T-cell (primary cell): ENCODE measurements at regions not wholly inside any gene's neighbourhood (a gene's known extent, or its start where the extent isn't known, plus 50 kb on each side); places are given as distances from the start of the nearest gene placed in this dataset.

ENCODE experiments used
- ATAC-seq, 4 experiments: fragments of 200-7000 bp in 3 of 4; fragments of 150-1000 bp in 1 of 4; cut with Tn5 transposase; replicated peaks in 1 of 4; 1 replicate in 3 of 4; 2 replicates in 1 of 4; pipeline ENCODE4 v1.10.0; 2021; ENCODE audit warnings: moderate library complexity in 3 of 4, mild to moderate bottlenecking in 2 of 4, moderate number of reproducible peaks in 1 of 4
- CTCF ChIA-PET, 2 donors: fragments of 300-600 bp; sonication (Branson Sonifier 250); formaldehyde crosslinking; loops; one replicate each; lab custom pipeline; 2022; ENCODE audit warnings: antibody characterized with exemption in 2 of 2; lab: Charles Lee
- POLR2A ChIA-PET, 2 donors: fragments of 300-600 bp; sonication (Branson Sonifier 250); formaldehyde crosslinking; loops; one replicate each; lab custom pipeline; 2022; ENCODE audit warnings: antibody characterized with exemption in 2 of 2; lab: Charles Lee
- DNase-seq, 35 experiments: peaks; one replicate each; pipeline versions ENCODE4 v3.0.0 to v3.0.0-alpha.2; 2013 to 2023
- H3K27ac ChIP-seq: one replicate; pipeline ENCODE4 v1.5.1; 2013; ENCODE audit warnings: low read length
- H3K27me3 ChIP-seq, 2 experiments: replicated peaks in 1 of 2; 1 replicate in 1 of 2; 2 replicates in 1 of 2; pipeline versions ENCODE4 v1.6.1 to v1.7.0; 2013; ENCODE audit warnings: low read length in 1 of 2, mixed read lengths in 1 of 2; ENCODE audit not compliant: control insufficient read depth in 2 of 2, insufficient read depth in 2 of 2; ENCODE audit errors: extremely low read depth in 1 of 2
- H3K36me3 ChIP-seq, 2 donors: 1 replicate in 1 of 2; 2 replicates in 1 of 2; pipeline versions ENCODE4 v1.6.1 to v1.7.0; 2013; ENCODE audit warnings: low read length in 1 of 2; ENCODE audit not compliant: control insufficient read depth in 2 of 2, insufficient read depth in 1 of 2; ENCODE audit errors: extremely low read depth in 1 of 2
- H3K4me1 ChIP-seq, 2 experiments: 1 replicate in 1 of 2; 2 replicates in 1 of 2; pipeline versions ENCODE4 v1.6.1 to v1.7.0; 2013; ENCODE audit warnings: low read length in 2 of 2, mixed read lengths in 1 of 2; ENCODE audit not compliant: insufficient read depth in 2 of 2, control insufficient read depth in 1 of 2; ENCODE audit errors: extremely low read depth in 1 of 2
- H3K4me3 ChIP-seq, 2 donors: 1 replicate in 1 of 2; 2 replicates in 1 of 2; pipeline versions ENCODE4 v1.5.1 to v1.7.0; 2013; ENCODE audit warnings: mild to moderate bottlenecking in 2 of 2, low read length in 1 of 2, moderate library complexity in 1 of 2; ENCODE audit not compliant: control insufficient read depth in 1 of 2; ENCODE audit errors: extremely low read depth in 1 of 2
- H3K9me3 ChIP-seq: 2 replicates; pipeline ENCODE4 v1.7.0; 2013
- H3K27ac Mint-ChIP-seq, 2 donors: one replicate each; pipeline ENCODE4 v1.8.0; 2020 to 2021; ENCODE audit warnings: mild to moderate bottlenecking in 2 of 2, mixed read lengths in 2 of 2
- H3K27me3 Mint-ChIP-seq, 2 donors: one replicate each; pipeline ENCODE4 v1.8.0; 2021 to 2022; ENCODE audit warnings: mixed read lengths in 2 of 2
- H3K36me3 Mint-ChIP-seq: one replicate; pipeline ENCODE4 v1.8.0; 2021; ENCODE audit warnings: mixed read lengths
- H3K4me1 Mint-ChIP-seq, 3 donors: one replicate each; pipeline ENCODE4 v1.8.0; 2020 to 2022; ENCODE audit warnings: mixed read lengths in 3 of 3, mild to moderate bottlenecking in 1 of 3
- H3K4me3 Mint-ChIP-seq, 3 donors: one replicate each; pipeline ENCODE4 v1.8.0; 2020 to 2022; ENCODE audit warnings: mild to moderate bottlenecking in 3 of 3, mixed read lengths in 3 of 3, moderate library complexity in 3 of 3
- H3K9me3 Mint-ChIP-seq, 3 donors: one replicate each; pipeline ENCODE4 v1.8.0; 2020 to 2022; ENCODE audit warnings: mixed read lengths in 3 of 3
- WGBS: methylation state at CpG from one replicate; pipeline ENCODE4 v1.1.5; 2013; ENCODE audit warnings: missing lambda C conversion rate; ENCODE audit not compliant: insufficient coverage; 5-methylcytosine and 5-hydroxymethylcytosine counted together

GRCh38 chr17:13197586-13197985 is 179.8 kb upstream of the ELAC2 start:
- Histone ChIP-seq H3K4me3 (no peak overlapping the region), H3K27ac (no peak overlapping the region), H3K27me3 (no peaks in the 10 kb centered on the region), H3K36me3 (no peaks in the 10 kb centered on the region), H3K9me3 (no peaks in the 10 kb centered on the region), H3K4me1 (no peaks in the 10 kb centered on the region)
- Mint-ChIP-seq H3K27ac (no peak overlapping the region), H3K27me3 (peaks cover 2 to 3% of the 10 kb centered on the region in 2 donors), H3K4me3 (no peak overlapping the region), H3K9me3 (peaks cover 0 to 4% (median 3%) of the 10 kb centered on the region in 3 donors), H3K4me1 (no peaks in the 10 kb centered on the region), H3K36me3 (no peaks in the 10 kb centered on the region)
- no CpG with 5 or more reads among the region's 4 CpGs for WGBS
- no peak for DNase-seq
- ChIA-PET CTCF (no interaction called here), POLR2A (no interaction called here)
- ATAC-seq: no peak

- ChIA-PET CTCF (no interaction called here), POLR2A (no interaction called here)
- Mint-ChIP-seq H3K36me3 (no peaks in the 10 kb centered on the region), H3K9me3 (peaks cover 3 to 10% (median 9%) of the 10 kb centered on the region in 3 donors), H3K4me1 (no peaks in the 10 kb centered on the region), H3K4me3 (no peak overlapping the region), H3K27ac (no peak overlapping the region), H3K27me3 (peaks cover 0 to 3% of the 10 kb centered on the region in 2 donors)
- Histone ChIP-seq H3K27ac (no peak overlapping the region), H3K27me3 (no peaks in the 10 kb centered on the region), H3K4me3 (no peak overlapping the region), H3K36me3 (no peaks in the 10 kb centered on the region), H3K9me3 (no peaks in the 10 kb centered on the region), H3K4me1 (no peaks in the 10 kb centered on the region)
- WGBS: 40% methylated on average over 1 of the region's 2 CpGs
- ATAC-seq (no peak), DNase-seq (no peak)
Measured at GRCh38 chr17:13194887-13195286, 177.1 kb upstream of the ELAC2 start.

GRCh38 chr17:13182854-13183253 is 165.0 kb upstream of the ELAC2 start:
- no peak overlapping the region for H3K4me3 Mint-ChIP-seq
- POLR2A ChIA-PET: no interaction called here
- whole genome bisulfite sequencing: 11% methylated on average over 1 of the region's 4 CpGs
- no peaks in the 10 kb centered on the region for H3K4me1 ChIP-seq
- no peak overlapping the region for H3K27ac Mint-ChIP-seq
- ATAC-seq: no peak
- H3K4me3 ChIP-seq: no peak overlapping the region
- peaks cover 4 to 8% (median 4%) of the 10 kb centered on the region in 3 donors for H3K9me3 Mint-ChIP-seq
- no peak overlapping the region for H3K27ac ChIP-seq
- no peak for DNase-seq
- H3K27me3 ChIP-seq: no peaks in the 10 kb centered on the region
- no peaks in the 10 kb centered on the region for H3K36me3 Mint-ChIP-seq
- H3K36me3 ChIP-seq: no peaks in the 10 kb centered on the region
- no peaks in the 10 kb centered on the region for H3K4me1 Mint-ChIP-seq
- H3K27me3 Mint-ChIP-seq: peaks cover 0 to 9% of the 10 kb centered on the region in 2 donors
- CTCF ChIA-PET: no interaction called here
- no peaks in the 10 kb centered on the region for H3K9me3 ChIP-seq

- ChIA-PET POLR2A (no interaction called here), CTCF (no interaction called here)
- H3K4me1 Mint-ChIP-seq: no peaks in the 10 kb centered on the region
- H3K27me3 Mint-ChIP-seq: peaks cover 0 to 9% of the 10 kb centered on the region in 2 donors
- no peaks in the 10 kb centered on the region for H3K9me3 ChIP-seq
- peaks cover 4 to 8% (median 4%) of the 10 kb centered on the region in 3 donors for H3K9me3 Mint-ChIP-seq
- H3K4me1 ChIP-seq: no peaks in the 10 kb centered on the region
- no peak overlapping the region for H3K4me3 ChIP-seq
- DNase-seq: no peak
- H3K27ac ChIP-seq: no peak overlapping the region
- no peaks in the 10 kb centered on the region for H3K36me3 Mint-ChIP-seq
- H3K27ac Mint-ChIP-seq: no peak overlapping the region
- H3K27me3 ChIP-seq: no peaks in the 10 kb centered on the region
- ATAC-seq: no peak
- H3K36me3 ChIP-seq: no peaks in the 10 kb centered on the region
- no peak overlapping the region for H3K4me3 Mint-ChIP-seq
Measured at GRCh38 chr17:13182450-13182849, 164.6 kb upstream of the ELAC2 start.

GRCh38 chr17:13181683-13182082 is 163.9 kb upstream of the ELAC2 start:
- no peak overlapping the region for H3K27ac ChIP-seq
- H3K4me3 Mint-ChIP-seq: no peak overlapping the region
- H3K36me3 ChIP-seq: no peaks in the 10 kb centered on the region
- peaks cover 0 to 10% of the 10 kb centered on the region in 2 donors for H3K27me3 Mint-ChIP-seq
- no peaks in the 10 kb centered on the region for H3K27me3 ChIP-seq
- no peaks in the 10 kb centered on the region for H3K36me3 Mint-ChIP-seq
- H3K27ac Mint-ChIP-seq: no peak overlapping the region
- peaks cover 2 to 8% (median 4%) of the 10 kb centered on the region in 3 donors for H3K9me3 Mint-ChIP-seq
- DNase-seq (no peak), ATAC-seq (no peak)
- 50% methylated on average over 1 of the region's 2 CpGs for whole genome bisulfite sequencing
- CTCF ChIA-PET: no interaction called here
- H3K4me1 ChIP-seq: no peaks in the 10 kb centered on the region
- no peaks in the 10 kb centered on the region for H3K4me1 Mint-ChIP-seq
- no peaks in the 10 kb centered on the region for H3K9me3 ChIP-seq
- POLR2A ChIA-PET: no interaction called here
- H3K4me3 ChIP-seq: no peak overlapping the region

- H3K27ac Mint-ChIP-seq: no peak overlapping the region
- WGBS: 34% methylated on average over 3 of the region's 4 CpGs
Measured at GRCh38 chr17:13176436-13176835, 158.6 kb upstream of the ELAC2 start.

GRCh38 chr17:13171790-13172189 is 154.0 kb upstream of the ELAC2 start:
- Mint-ChIP-seq H3K4me3 (no peak overlapping the region), H3K4me1 (no peaks in the 10 kb centered on the region), H3K27ac (no peak overlapping the region), H3K27me3 (peaks cover 0 to 5% of the 10 kb centered on the region in 2 donors), H3K9me3 (peaks cover 13 to 29% (median 14%) of the 10 kb centered on the region in 3 donors), H3K36me3 (no peaks in the 10 kb centered on the region)
- Histone ChIP-seq H3K36me3 (no peaks in the 10 kb centered on the region), H3K4me1 (no peaks in the 10 kb centered on the region), H3K9me3 (peaks cover 4% of the 10 kb centered on the region), H3K27ac (no peak overlapping the region), H3K4me3 (no peak overlapping the region), H3K27me3 (no peaks in the 10 kb centered on the region)
- ChIA-PET CTCF (no interaction called here), POLR2A (no interaction called here)
- DNase-seq (no peak), ATAC-seq (no peak)
- no CpG with 5 or more reads among the region's 1 CpG for WGBS

More at GRCh38 chr17:13176436-13176835, 158.6 kb upstream of the ELAC2 start:
- peaks cover 4 to 16% (median 5%) of the 10 kb centered on the region in 3 donors for H3K9me3 Mint-ChIP-seq
- ATAC-seq (no peak), DNase-seq (no peak)
- no peak overlapping the region for H3K4me3 ChIP-seq
- H3K36me3 Mint-ChIP-seq: no peaks in the 10 kb centered on the region
- H3K4me3 Mint-ChIP-seq: no peak overlapping the region
- no peaks in the 10 kb centered on the region for H3K27me3 ChIP-seq
- no peak overlapping the region for H3K27ac ChIP-seq
- H3K9me3 ChIP-seq: peaks cover 4% of the 10 kb centered on the region
- CTCF ChIA-PET: no interaction called here
- no peaks in the 10 kb centered on the region for H3K36me3 ChIP-seq
- H3K27me3 Mint-ChIP-seq: peaks cover 0 to 10% of the 10 kb centered on the region in 2 donors
- no peaks in the 10 kb centered on the region for H3K4me1 ChIP-seq
- no peaks in the 10 kb centered on the region for H3K4me1 Mint-ChIP-seq
- POLR2A ChIA-PET: no interaction called here
